H1 (cell line): ENCODE measurements at regions not wholly inside any gene's neighbourhood (a gene's known extent, or its start where the extent isn't known, plus 50 kb on each side); places are given as distances from the start of the nearest gene placed in this dataset.

Experiments
- CTCF ChIA-PET: fragments of 300-600 bp; sonication (Branson Sonifier 250); formaldehyde crosslinking; loops from one replicate; lab custom pipeline; 2021; ENCODE audit not compliant: partially characterized antibody; lab: Charles Lee
- POLR2A ChIA-PET: fragments of 300-600 bp; sonication (Branson Sonifier 250); formaldehyde crosslinking; loops from one replicate; lab custom pipeline; 2021; ENCODE audit warnings: inconsistent platforms; ENCODE audit not compliant: partially characterized antibody; lab: Charles Lee
- DNase-seq, 2 experiments: peaks; one replicate each; pipeline versions ENCODE4 v3.0.0 to v3.0.0-alpha.2; 2010 to 2022; ENCODE audit warnings: low spot score in 2 of 2, low read depth in 1 of 2, mixed read lengths in 1 of 2
- FAIRE-seq: peaks from 2 replicates; lab custom pipeline; 2011; peaks lifted over from hg19 to GRCh38; lab: Jason Lieb, UNC
- H2AFZ ChIP-seq: 2 replicates; pipeline ENCODE4 v1.8.1; 2012; ENCODE audit warnings: low read length, inconsistent platforms
- H2AK5ac ChIP-seq: 2 replicates; pipeline ENCODE4 v1.6.1; 2013; ENCODE audit warnings: low read depth, low read length
- H2BK120ac ChIP-seq: replicated peaks from 2 replicates; pipeline ENCODE3; 2013; ENCODE audit warnings: low read depth, low read length, inconsistent platforms
- H2BK12ac ChIP-seq: 2 replicates; pipeline ENCODE4 v1.6.1; 2013; ENCODE audit warnings: low read depth, low read length
- H2BK15ac ChIP-seq: 2 replicates; pipeline ENCODE4 v1.6.1; 2013; ENCODE audit warnings: low read length
- H2BK20ac ChIP-seq: 2 replicates; pipeline ENCODE4 v1.6.1; 2013; ENCODE audit warnings: low read length
- H2BK5ac ChIP-seq: 2 replicates; pipeline ENCODE4 v1.6.1; 2013; ENCODE audit warnings: low read depth, low read length
- H3K14ac ChIP-seq: 2 replicates; pipeline ENCODE4 v1.6.1; 2013; ENCODE audit warnings: inconsistent platforms; ENCODE audit not compliant: insufficient read length
- H3K18ac ChIP-seq: 2 replicates; pipeline ENCODE4 v1.6.1; 2013; ENCODE audit warnings: low read length; ENCODE audit errors: extremely low read depth
- H3K23ac ChIP-seq: 2 replicates; pipeline ENCODE4 v1.6.1; 2013; ENCODE audit warnings: inconsistent platforms; ENCODE audit not compliant: insufficient read length
- H3K23me2 ChIP-seq: 2 replicates; pipeline ENCODE4 v1.6.1; 2013; ENCODE audit warnings: low read depth, low read length
- H3K27ac ChIP-seq: 2 replicates; pipeline ENCODE4 v1.6.1; 2011; ENCODE audit warnings: low read depth, low read length, inconsistent platforms
- H3K27me3 ChIP-seq, 4 experiments: replicated peaks in 1 of 4; 1 replicate in 1 of 4; 2 replicates in 3 of 4; pipeline versions ENCODE4 v1.6.1 to v1.8.1; 2011 to 2013; ENCODE audit warnings: low read length in 3 of 4, mild to moderate bottlenecking in 3 of 4, inconsistent platforms in 2 of 4, mixed read lengths in 2 of 4, moderate library complexity in 1 of 4; ENCODE audit not compliant: control insufficient read depth in 3 of 4, insufficient read depth in 3 of 4; ENCODE audit errors: extremely low read depth in 1 of 4
- H3K36me3 ChIP-seq, 4 experiments: 2 replicates each; pipeline versions ENCODE4 v1.6.1 to v1.8.1; 2011 to 2013; ENCODE audit warnings: mild to moderate bottlenecking in 4 of 4, low read length in 3 of 4, moderate library complexity in 2 of 4, control low read depth in 1 of 4, inconsistent platforms in 1 of 4; ENCODE audit not compliant: insufficient read depth in 4 of 4, control insufficient read depth in 2 of 4
- H3K4ac ChIP-seq: replicated peaks from 2 replicates; pipeline ENCODE3; 2013; ENCODE audit warnings: low read length, low read depth, mixed read lengths, inconsistent platforms; ENCODE audit not compliant: insufficient read length
- H3K4me1 ChIP-seq, 4 experiments: replicated peaks in 1 of 4; 1 replicate in 1 of 4; 2 replicates in 3 of 4; pipeline versions ENCODE4 v1.6.1 to v1.8.1; 2011 to 2013; ENCODE audit warnings: low read length in 3 of 4, inconsistent platforms in 2 of 4, mixed read lengths in 1 of 4; ENCODE audit not compliant: insufficient read depth in 4 of 4, control insufficient read depth in 3 of 4
- H3K4me2 ChIP-seq, 2 experiments: 2 replicates each; pipeline versions ENCODE4 v1.6.1 to v1.8.1; 2011 to 2013; ENCODE audit warnings: low read depth in 2 of 2, low read length in 2 of 2, control low read depth in 1 of 2, inconsistent platforms in 1 of 2, mild to moderate bottlenecking in 1 of 2; ENCODE audit not compliant: insufficient read depth in 1 of 2
- H3K4me3 ChIP-seq, 4 experiments: fragments of 200-600, 300-600 bp in 1 of 4; sonication (generic), shearing (Covaris generic), sonication (Bioruptor Twin) in 1 of 4; 2 replicates each; pipeline versions ENCODE4 v1.5.1 to v1.8.1; 2011 to 2016; ENCODE audit warnings: low read length in 4 of 4, low read depth in 3 of 4, control low read depth in 2 of 4, inconsistent platforms in 2 of 4, mild to moderate bottlenecking in 2 of 4, mixed read lengths in 1 of 4, moderate library complexity in 1 of 4; ENCODE audit not compliant: insufficient read depth in 2 of 4; ENCODE audit errors: extremely low read depth in 1 of 4
- H3K56ac ChIP-seq: replicated peaks from 2 replicates; pipeline ENCODE3; 2013; ENCODE audit warnings: low read depth, mild to moderate bottlenecking, mixed read lengths, low read length, inconsistent platforms; ENCODE audit not compliant: insufficient read length
- H3K79me1 ChIP-seq: 2 replicates; pipeline ENCODE4 v1.6.1; 2013; ENCODE audit warnings: low read depth, low read length, control low read depth
- H3K79me2 ChIP-seq, 2 experiments: 2 replicates each; pipeline versions ENCODE4 v1.6.1 to v1.8.1; 2012 to 2013; ENCODE audit warnings: low read length in 2 of 2, mild to moderate bottlenecking in 2 of 2, inconsistent platforms in 1 of 2; ENCODE audit not compliant: insufficient read depth in 2 of 2, control insufficient read depth in 1 of 2
- H3K9ac ChIP-seq, 4 experiments: replicated peaks in 1 of 4; 1 replicate in 1 of 4; 2 replicates in 3 of 4; pipeline versions ENCODE4 v1.6.1 to v1.8.1; 2011 to 2013; ENCODE audit warnings: low read depth in 3 of 4, low read length in 3 of 4, control low read depth in 2 of 4, mild to moderate bottlenecking in 2 of 4, moderate library complexity in 2 of 4, inconsistent platforms in 1 of 4; ENCODE audit errors: extremely low read depth in 1 of 4
- H3K9me3 ChIP-seq, 2 experiments: 2 replicates each; pipeline versions ENCODE4 v1.6.1 to v1.8.1; 2012 to 2013; ENCODE audit warnings: mild to moderate bottlenecking in 2 of 2, moderate library complexity in 2 of 2, control low read depth in 1 of 2, inconsistent platforms in 1 of 2, low read depth in 1 of 2, low read length in 1 of 2, mixed read lengths in 1 of 2; ENCODE audit not compliant: insufficient read depth in 2 of 2
- H4K20me1 ChIP-seq, 2 experiments: replicated peaks in 1 of 2; 2 replicates each; pipeline versions ENCODE3 to v1.8.1; 2011 to 2013; ENCODE audit warnings: inconsistent platforms in 2 of 2, low read length in 2 of 2, mild to moderate bottlenecking in 1 of 2; ENCODE audit not compliant: insufficient read depth in 2 of 2, control insufficient read depth in 1 of 2
- H4K5ac ChIP-seq: 2 replicates; pipeline ENCODE4 v1.6.1; 2013; ENCODE audit warnings: low read length, low read depth, mixed read lengths, inconsistent platforms; ENCODE audit not compliant: insufficient read length
- H4K8ac ChIP-seq: 2 replicates; pipeline ENCODE4 v1.8.0; 2013; ENCODE audit warnings: mild to moderate bottlenecking, moderate library complexity, low read length, inconsistent platforms; ENCODE audit not compliant: insufficient read depth; ENCODE audit errors: extremely low read depth
- H4K91ac ChIP-seq: replicated peaks from 2 replicates; pipeline ENCODE3; 2013; ENCODE audit warnings: low read length, mixed read lengths, inconsistent platforms; ENCODE audit not compliant: insufficient read length
- GABPA ChIP-seq: IDR thresholded peaks from 2 replicates; pipeline ENCODE4 v1.6.1; 2011; ENCODE audit warnings: mild to moderate bottlenecking, low read length, moderate library complexity, borderline replicate concordance; ENCODE audit not compliant: insufficient read depth
- GTF2F1 ChIP-seq: IDR thresholded peaks from 2 replicates; pipeline ENCODE4 v1.6.1; 2012; ENCODE audit warnings: low read depth, low read length, improper control_type of control experiment, borderline replicate concordance
- JUN ChIP-seq: IDR thresholded peaks from 2 replicates; pipeline ENCODE4 v1.6.1; 2011; ENCODE audit warnings: low read depth, mild to moderate bottlenecking, improper control_type of control experiment, low read length
- MAFK ChIP-seq: IDR thresholded peaks from 2 replicates; pipeline ENCODE4 v1.6.1; 2012; ENCODE audit warnings: low read depth, mild to moderate bottlenecking, improper control_type of control experiment, low read length
- NANOG ChIP-seq: IDR thresholded peaks from 2 replicates; pipeline ENCODE4 v1.6.1; 2011; ENCODE audit warnings: low read length, low read depth, mild to moderate bottlenecking, inconsistent platforms; ENCODE audit not compliant: insufficient read depth, poor library complexity, severe bottlenecking
- RBBP5 ChIP-seq: IDR thresholded peaks from 2 replicates; pipeline ENCODE4 v1.7.1; 2012; ENCODE audit warnings: low read depth, mild to moderate bottlenecking, inconsistent platforms, low read length, moderate library complexity, borderline replicate concordance
- SIN3A ChIP-seq, 2 experiments: IDR thresholded peaks in 1 of 2; conservative IDR thresholded peaks in 1 of 2; 2 replicates each; pipeline ENCODE4 v1.6.1; 2011 to 2012; ENCODE audit warnings: low read length in 2 of 2, improper control_type of control experiment in 1 of 2, low read depth in 1 of 2, mild to moderate bottlenecking in 1 of 2
- SIX5 ChIP-seq: IDR thresholded peaks from 2 replicates; pipeline ENCODE4 v1.6.1; 2011; ENCODE audit warnings: mild to moderate bottlenecking, low read depth, low read length
- SP1 ChIP-seq: IDR thresholded peaks from 2 replicates; pipeline ENCODE4 v1.6.1; 2011; ENCODE audit warnings: low read depth, low read length
- SP2 ChIP-seq: IDR thresholded peaks from 2 replicates; pipeline ENCODE4 v1.6.1; 2012; ENCODE audit warnings: mild to moderate bottlenecking, low read length, inconsistent platforms
- SP4 ChIP-seq: IDR thresholded peaks from 2 replicates; pipeline ENCODE4 v1.6.1; 2012; ENCODE audit warnings: low read length, inconsistent platforms
- TBP ChIP-seq: IDR thresholded peaks from 2 replicates; pipeline ENCODE4 v1.6.1; 2011; ENCODE audit warnings: low read depth, low read length, improper control_type of control experiment
- USF2 ChIP-seq: IDR thresholded peaks from 2 replicates; pipeline ENCODE4 v1.6.1; 2011; ENCODE audit warnings: low read length, improper control_type of control experiment
- WGBS, 2 experiments: shearing (Covaris generic) in 1 of 2; methylation state at CpG; one replicate each; pipeline versions ENCODE4 v1.1.6 to v1.1.7; 2013 to 2015; ENCODE audit warnings: low lambda C conversion rate in 2 of 2, mixed read lengths in 2 of 2, inconsistent platforms in 1 of 2, low coverage in 1 of 2, missing lambda C conversion rate in 1 of 2; ENCODE audit not compliant: insufficient replicate concordance in 2 of 2, insufficient coverage in 1 of 2, insufficient read length in 1 of 2; ENCODE audit errors: extremely low coverage in 1 of 2, missing lambda C conversion rate in 1 of 2; 5-methylcytosine and 5-hydroxymethylcytosine counted together
- TF ChIP-seq, protein P1 (sequence below): IDR thresholded peaks from 2 replicates; pipeline ENCODE4 v1.6.1; 2012; ENCODE audit warnings: inconsistent platforms

DNA sequence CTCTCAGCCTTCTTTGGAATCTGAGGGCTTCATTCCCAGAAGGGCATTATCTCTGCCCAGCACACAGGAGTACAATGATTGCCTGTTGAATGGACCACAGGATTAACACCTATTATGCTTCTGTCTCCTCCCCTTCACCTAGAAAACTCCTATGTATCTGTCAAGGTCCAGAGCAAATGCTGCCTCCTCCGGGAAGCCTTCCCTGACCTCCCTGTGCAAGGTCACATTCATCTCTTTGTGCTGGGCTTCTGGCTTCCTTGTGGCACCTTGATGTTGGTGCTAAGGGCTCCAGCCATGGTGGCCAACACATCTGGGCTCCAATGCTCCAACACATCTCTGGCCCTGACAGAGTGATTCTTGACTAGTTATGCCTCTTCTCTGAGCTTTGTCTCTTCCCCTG lies 49.9 kb upstream of the ATP2B2 start:
- Histone ChIP-seq H3K27me3 (no peaks in the 10 kb centered on the region), H3K4me1 (peaks cover 4 to 11% (median 7%) of the 10 kb centered on the region in 4 experiments; a peak in 5 of 7 replicates), H3K23me2 (no peaks in the 10 kb centered on the region), H3K9ac (no peak overlapping the region), H4K91ac (no peak overlapping the region), H2BK120ac (no peak overlapping the region), H3K18ac (no peak overlapping the region), H4K8ac (no peak overlapping the region), H3K36me3 (no peaks in the 10 kb centered on the region), H3K4me2 (no peak overlapping the region), H4K20me1 (no peaks in the 10 kb centered on the region), H2BK12ac (no peak overlapping the region), H2BK20ac (no peak overlapping the region), H3K79me1 (no peaks in the 10 kb centered on the region), H2BK5ac (no peak overlapping the region), H3K23ac (no peak overlapping the region), H4K5ac (no peak overlapping the region), H3K56ac (no peak overlapping the region), H3K4me3 (no peak overlapping the region), H2BK15ac (no peak overlapping the region), H3K14ac (no peak overlapping the region), H3K4ac (no peak overlapping the region), H2AK5ac (no peak overlapping the region), H3K27ac (no peak overlapping the region), H3K9me3 (no peaks in the 10 kb centered on the region), H2AFZ (no peak overlapping the region), H3K79me2 (no peaks in the 10 kb centered on the region)
- CTCF ChIA-PET = no interaction called here
- 80% methylated on average over 1 of the region's 1 CpG; no CpG with 5 or more reads in 1 of the 2 experiments for WGBS, 2 experiments
- POLR2A ChIA-PET = no interaction called here
- DNase-seq (peak in 1 of 2 experiments; percentile 13), FAIRE-seq (no peak)
- no peak for TF ChIP-seq MAFK
- no peak for TF ChIP-seq SP4
- TF ChIP-seq USF2 = no peak
- TF ChIP-seq SIX5 = no peak
- TF ChIP-seq, protein P1, sequence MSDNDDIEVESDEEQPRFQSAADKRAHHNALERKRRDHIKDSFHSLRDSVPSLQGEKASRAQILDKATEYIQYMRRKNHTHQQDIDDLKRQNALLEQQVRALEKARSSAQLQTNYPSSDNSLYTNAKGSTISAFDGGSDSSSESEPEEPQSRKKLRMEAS = no peak
- no peak for TF ChIP-seq SP1
- TF ChIP-seq SP2 = no peak
- TF ChIP-seq RBBP5 = no peak
- no peak for TF ChIP-seq GABPA
- no peak for TF ChIP-seq JUN
- TF ChIP-seq TBP = no peak
- no peak for TF ChIP-seq NANOG
- no peak for TF ChIP-seq SIN3A (conservative IDR thresholded peaks at IDR 0.05 in 1 of 2, IDR thresholded peaks at IDR 0.05 in 1 of 2; ENCODE audit: low read depth in 1 of 2, low read length in 2 of 2)
- TF ChIP-seq GTF2F1 = no peak
